Hindlimb muscle (tissue), 1 donor: ENCODE measurements at regions not wholly inside any gene's neighbourhood (a gene's known extent, or its start where the extent isn't known, plus 50 kb on each side); places are given as distances from the start of the nearest gene placed in this dataset.

ENCODE experiments used
- DNase-seq: peaks from one replicate; pipeline ENCODE4 v3.0.0-alpha.2; 2013

DNA sequence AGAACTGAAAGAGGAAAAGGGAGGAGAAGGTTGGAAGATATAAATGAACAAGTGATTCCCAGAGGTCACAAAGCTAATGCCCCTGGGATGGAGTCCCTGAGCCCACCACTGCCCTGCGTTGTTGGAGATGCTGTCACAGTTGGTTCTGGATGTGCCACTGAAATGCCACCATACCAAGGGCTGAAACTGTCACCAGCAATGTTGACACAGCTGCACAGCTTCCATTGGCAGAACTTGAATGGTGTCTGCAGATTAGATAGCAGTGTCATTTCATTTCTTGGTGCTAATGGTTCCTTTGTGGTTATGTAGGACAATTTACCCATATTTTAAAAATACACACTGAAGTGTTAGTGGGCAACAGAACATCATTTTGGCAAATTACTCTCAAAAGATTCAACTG, 120.7 kb downstream of the TBXT start:
- DNase-seq = no peak

DNA sequence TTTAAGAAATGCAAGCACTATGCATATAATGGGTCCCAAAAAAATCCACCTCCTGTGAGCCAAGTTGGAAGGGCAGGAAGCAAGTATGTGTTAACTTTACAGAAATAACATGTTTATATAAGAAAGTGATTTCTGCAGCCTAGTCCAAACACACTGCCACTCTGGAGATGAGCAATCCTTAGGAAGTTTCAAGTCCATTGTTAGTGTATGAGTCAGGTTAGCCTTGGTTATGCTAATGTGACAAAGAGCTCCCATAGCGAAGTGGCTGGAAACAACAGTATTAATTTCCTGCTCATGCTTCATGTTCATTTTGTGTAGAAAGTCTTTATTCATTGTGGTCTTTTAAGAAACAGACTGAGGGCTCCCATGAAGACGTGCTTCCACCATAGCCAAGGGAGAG, 121.4 kb downstream of the TBXT start:
- no peak for DNase-seq

DNA sequence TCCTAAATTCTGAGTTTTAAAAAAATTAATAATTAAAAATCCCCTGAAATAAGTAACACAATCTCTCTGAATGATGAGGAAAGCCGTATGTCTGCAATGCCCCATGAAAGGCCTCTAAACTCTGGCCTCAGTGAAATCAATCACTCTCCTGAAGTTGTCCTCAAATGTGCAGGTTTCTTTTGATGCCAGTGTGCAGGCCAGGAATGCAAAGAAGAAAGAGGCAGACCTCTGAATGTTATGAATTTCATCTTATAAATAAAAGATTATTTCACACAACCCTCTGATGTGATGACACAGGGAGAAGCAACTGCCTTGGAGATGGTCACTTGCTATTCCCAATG, 121.8 kb downstream of the TBXT start:
- DNase-seq = no peak

DNA sequence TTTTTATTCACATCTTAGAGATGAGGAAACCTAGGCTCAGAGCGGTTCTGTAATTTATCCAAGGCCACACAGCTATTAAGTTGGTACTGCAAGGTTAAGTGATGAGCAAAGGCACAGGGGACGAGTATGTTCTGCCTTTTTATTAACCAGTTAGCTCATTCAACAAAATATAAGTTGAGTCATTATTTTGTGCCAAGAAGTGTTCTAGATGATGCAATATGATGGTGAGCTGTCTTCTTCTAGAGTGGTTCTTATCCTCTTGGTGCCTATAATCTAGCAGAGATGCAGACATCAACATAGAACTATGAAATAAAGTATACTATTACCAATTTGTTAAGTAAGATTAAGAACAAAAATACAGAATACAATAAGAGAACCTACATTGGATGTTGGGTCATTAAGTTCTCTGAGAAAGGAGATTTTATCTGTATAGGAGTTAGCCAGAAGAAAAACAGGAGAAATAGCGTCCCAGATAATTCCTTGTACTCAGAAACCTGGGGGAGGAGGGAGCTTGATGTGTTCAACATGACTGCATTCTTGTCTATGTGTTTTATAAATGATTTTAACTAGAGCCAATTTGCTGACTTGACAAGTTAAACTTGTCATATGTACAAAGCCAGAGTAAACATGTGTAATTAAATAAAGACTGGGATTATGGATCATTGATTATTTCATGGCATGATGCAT, 122.3 kb downstream of the TBXT start:
- DNase-seq = no peak

DNA sequence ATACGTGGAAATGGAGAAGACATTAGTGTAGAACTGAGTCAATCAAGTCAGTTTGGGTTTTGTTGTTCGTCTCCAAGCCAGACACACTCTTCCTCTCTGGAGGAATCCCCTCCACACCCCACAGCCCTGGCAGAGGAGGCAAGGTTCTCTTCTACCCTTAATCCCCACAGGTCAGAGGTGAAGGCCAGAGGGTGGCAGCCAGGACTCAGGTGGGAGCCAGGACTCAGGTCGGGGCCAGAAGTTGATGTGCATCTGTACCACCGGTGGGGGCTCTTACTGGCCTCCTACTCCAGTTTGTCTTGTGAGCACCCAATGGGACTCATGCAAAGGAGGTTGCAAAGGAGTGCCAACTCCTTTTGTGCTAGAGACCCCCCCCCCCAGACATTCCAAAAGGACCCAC, 126.4 kb downstream of the TBXT start:
- DNase-seq = no peak

DNA sequence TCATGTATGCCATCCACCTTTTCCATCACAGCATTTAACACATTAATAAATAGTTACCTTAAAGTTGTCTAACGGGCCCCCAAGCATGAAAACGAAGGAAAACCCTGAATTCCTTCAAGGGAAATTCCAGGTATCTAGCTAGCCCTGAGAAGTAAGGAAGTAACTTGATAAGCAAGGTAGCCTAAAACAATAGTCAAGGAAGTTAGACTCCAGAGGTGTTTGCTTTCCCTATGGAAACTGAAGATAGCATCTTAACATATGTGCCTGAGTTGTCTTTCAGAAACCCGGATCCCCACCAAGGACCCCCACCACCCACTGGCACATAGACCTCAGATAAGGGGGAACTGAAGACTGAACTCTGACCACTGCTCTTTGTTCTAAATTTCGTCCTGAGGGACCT, 127.4 kb downstream of the TBXT start:
- no peak for DNase-seq

DNA sequence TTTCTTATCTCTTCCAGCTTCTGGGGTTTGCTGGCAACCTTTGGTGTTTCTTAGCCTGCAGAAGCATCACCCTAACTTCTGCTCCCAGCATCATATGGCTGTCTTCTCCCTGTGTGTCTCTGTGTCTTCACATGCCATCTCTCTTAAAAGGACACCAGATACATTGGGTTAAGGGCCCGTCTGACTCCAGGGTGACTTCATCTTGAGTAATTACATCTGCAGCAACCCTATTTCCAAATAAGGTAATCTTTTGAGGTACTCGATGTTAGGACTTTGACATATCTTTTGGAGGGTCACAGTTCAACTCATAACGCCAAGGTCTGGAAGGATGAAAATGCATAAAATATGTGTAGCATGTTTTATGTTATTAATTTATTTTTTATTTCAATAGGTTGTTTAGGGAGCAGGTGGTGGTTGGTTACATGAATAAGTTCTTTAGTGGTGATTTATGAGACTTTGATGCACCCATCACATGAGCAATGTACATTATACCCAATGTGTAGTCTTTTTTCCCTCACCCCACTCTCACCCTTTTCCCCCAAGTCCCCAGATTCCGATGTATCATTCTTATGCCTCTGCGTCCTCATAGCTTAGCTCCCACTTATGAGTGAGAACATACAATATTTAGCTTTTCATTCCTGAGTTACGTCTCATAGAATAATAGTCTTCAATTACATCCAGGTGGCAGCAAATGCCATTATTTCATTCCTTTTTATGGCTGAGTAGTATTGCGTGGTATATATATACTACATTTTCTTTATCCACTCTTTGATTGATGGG, 131.1 kb downstream of the TBXT start:
- DNase-seq = no peak

DNA sequence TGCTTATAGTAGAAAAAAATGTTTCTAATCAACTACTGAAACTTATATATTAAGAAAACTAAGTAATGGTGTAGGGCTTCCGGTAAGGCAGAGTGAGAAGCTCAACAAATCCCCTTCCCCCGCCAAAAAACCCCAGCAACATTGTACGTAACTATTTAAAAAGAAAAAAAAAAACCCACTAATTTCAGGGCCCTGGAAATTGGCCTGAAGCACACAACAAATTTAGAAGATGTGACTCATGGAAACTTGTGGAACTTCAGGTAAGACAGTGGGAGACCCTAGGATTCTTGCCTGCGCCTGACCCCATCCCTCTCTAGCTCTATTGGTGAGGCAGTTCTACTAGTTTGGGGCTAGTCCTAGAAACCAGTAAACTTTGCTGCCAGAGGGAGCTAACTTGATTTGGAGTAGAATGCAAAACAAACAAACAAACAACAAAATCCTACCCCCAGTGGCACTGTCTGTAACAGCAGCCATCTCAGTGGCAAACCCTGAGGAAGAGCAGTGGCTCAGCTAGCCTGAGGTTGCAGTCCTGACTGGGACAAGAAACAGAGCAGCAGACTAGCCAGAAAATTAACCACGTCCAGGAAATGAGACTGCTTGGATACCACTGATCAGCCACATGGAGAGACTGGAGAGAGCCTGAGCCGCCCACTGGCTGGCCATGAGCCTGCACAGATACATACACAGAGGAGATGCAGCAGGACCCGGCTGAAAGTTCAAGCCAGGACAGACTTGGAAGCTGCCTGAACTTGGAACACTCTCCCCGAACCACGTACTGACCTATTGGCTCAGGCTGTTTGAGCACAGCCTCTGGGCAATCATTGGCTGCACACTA, 135.1 kb downstream of the TBXT start:
- peak; percentile 39 for DNase-seq

DNA sequence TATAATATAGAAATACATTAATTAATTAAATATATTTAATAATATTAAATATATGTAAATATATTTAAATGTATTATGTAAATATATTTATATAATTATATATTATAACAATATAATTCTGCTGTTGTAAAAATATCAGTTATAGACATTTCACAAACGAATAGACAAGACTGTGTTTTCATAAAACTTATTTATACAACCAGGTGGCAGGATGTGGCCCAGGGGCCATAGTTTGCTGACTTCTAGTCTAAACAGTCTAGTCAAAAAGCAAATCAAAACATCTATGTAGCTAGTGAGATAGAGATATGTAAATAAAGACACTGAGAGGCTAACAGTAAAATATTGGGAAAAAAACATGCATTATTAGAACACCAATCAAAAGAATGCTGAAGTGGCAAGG, 136.4 kb downstream of the TBXT start:
- no peak for DNase-seq

DNA sequence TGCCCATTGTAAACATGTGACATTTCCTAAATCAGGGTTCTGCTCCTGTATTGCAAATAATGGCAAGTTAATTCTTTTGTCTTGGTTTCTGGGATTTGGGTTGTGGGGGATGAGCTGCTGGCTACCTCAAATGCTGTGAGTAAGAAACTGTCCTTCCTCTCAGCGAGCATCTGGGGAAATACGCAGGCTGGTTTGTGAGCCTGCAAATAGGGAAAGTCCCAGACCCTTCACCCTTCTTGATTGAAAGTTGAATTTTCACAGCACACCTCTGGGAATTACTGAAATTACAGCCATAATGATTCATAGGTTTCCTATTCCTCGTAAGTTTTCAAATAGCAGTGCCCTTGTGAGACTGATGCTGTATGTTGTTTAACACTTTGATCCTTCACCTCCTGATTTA, 138.1 kb downstream of the TBXT start:
- no peak for DNase-seq

DNA sequence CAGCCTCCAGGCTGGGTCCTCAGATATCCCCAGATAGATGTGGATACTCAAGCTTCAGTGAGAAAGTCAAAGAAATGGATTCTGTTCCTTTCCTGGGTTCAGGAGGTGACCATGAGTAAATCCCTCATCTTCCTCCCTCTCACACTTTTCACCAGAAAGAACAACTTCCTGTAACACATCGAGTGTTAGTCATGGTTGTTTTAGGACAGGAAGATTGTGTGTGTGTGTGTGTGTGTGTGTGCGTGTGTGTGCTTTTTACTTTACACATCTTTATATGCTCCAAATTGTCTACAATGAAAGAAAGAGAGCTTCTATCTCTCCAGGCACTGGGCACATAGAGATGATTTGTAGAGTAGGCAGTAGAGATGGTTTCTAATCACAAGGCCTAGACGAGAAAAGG, 139.9 kb downstream of the TBXT start:
- no peak for DNase-seq

DNA sequence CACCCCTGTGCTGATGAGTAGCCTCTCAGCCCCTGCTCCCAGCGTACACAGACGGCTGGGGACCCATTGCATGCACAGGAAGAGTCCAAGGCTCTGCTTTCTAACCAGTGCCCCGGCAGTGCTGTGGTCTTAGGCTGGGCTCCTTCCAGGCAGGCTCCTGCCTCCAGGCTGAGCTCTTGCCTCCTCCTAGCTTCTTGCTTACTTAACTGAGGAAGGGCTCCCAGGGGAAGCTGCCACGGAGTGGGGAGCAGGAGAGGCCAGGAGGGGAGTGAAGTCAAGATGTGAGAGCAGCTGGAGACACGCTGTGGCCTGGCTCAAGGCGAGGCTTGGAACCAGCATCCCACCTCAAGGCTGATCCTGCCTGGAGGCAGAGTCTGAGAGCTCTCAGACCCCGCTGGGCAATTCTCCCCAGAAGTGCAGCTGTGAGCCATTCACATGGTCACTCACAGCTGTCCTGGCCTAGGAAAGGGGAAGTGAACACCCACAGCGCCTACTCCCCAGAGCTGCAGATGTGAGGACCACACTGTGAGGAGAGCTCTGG, 141.0 kb downstream of the TBXT start:
- DNase-seq = no peak

DNA sequence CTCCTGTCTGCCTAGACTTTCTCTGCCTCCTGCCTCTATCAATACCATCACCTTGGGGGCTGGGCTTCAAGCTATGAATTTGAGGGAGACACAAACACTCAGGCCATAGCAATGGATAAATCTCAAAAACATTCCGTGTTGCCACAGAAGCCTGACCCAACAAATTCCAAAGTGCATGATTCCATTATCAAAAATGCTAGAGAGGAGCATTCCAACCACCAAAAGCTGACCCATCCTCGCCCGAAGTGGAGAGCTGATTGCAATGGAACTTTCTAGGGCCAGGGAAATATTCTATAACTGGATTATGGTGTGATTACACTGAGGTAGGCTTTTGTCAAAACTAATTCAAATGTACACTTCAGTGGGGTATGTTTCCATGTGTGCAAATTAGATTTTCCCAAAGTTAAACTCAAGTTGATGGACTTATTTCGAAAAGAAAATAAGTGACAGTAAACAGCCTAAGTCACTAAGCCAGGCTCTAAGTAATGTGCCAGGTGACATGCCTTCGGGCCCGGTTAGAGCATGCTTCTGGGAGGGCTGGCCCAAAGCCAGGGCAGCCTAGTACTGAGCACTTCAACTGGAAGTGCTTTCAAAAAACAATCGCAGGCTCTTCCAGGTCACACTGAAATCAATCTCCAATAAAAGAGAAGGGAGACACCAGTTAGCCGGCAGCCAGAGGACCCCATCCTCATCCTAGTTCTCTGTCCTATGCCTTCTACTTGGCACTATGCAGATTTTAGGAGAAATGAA, 142.3 kb downstream of the TBXT start:
- no peak for DNase-seq

DNA sequence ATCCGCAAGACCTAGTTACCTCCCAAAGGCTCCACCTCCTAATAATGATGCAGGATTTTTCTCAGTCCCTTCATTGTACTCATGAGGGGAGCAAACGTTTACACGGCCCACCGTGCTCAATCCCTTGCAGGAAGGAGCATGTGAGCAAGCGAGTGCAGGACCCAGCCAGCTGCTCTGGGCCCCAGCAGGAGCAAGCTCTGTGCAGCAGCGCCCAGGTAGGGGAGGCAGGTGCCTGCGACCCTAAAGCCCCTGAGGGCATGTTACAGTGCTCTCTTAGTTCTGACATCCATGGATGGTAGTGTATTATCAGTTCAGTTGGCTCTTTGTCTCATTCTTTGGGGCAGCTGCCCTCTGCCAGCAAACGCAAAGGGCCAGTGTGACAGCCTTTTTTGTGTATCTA, 143.4 kb downstream of the TBXT start:
- no peak for DNase-seq

DNA sequence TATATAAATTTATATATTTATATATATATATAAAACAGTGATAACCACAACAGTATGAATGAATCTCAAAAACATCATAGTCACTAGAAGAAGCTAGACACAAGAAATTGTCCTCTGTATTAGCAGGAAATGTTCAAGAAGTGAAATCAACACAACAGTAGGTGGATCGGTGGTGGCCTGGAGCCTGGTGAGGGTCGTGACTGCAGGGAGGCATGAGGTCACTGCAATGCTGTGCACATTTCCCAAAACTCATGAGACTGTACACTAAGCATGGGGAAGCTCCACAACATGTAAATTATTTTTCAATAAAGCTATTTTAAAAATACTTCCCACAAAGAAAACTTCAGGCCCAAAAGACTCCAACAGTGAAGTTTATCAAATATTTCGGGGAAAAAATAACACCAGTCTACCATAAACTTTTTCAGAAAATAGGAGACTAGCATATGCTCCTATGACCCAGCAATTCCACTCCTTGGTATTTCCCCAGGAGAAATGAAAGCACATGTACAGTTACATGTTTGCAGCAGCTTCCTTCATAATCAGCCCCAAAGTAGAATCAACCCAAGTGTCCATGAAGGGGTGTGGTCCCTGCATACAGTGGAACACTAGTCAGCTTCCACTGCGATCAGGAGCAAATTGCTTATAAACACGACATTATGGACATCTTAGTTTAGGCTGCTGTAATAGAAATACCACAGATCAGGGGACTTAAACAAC, 144.2 kb downstream of the TBXT start:
- no peak for DNase-seq

DNA sequence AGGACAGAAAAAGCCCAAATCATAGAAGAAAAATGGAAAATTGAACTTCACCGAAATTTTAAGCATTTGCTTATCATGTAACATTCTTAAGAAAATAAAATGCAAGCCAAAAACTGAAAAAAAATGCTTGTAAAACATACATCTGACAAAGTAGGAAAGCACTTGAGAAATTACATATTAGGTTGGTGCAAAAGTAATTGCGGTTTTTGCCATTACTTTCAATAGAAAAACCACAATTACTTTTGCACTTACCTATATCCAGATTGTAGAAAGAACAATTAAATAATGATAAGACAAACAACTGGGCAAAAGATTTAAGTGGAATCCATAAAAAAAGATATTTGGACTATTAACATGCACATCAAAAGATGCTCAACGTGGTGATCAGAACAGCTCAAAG, 146.2 kb downstream of the TBXT start:
- DNase-seq = no peak

DNA sequence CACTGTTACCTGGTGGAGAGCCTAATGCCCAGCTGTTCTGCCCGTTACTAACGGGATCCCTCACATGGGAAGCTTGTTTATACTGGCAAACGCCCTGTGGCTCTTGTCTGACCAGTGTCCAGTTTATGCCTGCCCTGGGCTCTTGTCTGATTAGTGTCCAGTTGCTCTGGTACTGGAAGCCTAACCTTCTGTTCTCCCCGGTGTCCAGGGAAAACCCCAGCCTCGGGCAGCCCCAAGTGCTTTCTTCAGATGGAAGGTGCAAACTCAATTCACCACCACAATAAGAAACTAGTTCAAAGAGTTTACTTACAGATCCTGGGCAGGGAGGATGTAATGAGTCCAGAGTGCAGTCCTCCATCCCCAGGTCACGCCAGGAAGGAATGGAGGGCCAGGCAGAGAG, 148.4 kb downstream of the TBXT start:
- no peak for DNase-seq

DNA sequence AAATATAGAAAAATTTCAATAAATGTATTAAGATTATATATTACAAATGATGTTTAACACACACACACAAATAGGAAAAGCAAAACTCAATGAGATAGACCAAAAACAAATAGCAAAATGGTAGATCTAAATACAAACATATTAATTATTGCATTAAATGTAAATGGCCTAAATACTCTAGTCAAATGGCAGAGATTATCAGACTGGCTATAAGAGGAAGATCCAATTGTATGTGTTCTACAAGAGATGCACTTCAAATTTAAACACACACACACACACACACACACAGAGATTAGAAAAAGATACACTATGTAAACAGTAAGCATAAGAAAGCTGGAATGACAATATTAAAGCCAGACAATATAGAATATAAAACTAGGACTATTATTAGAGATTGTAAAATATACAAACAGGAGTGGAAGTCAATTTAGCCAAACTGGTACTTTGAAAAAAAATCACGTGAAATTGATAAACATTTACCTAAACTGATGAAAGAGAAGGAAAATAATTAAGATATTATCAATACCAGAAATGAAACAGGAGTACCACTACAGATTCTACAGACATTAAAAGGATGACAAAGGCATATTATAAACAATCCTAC, 150.5 kb downstream of the TBXT start:
- DNase-seq = no peak

DNA sequence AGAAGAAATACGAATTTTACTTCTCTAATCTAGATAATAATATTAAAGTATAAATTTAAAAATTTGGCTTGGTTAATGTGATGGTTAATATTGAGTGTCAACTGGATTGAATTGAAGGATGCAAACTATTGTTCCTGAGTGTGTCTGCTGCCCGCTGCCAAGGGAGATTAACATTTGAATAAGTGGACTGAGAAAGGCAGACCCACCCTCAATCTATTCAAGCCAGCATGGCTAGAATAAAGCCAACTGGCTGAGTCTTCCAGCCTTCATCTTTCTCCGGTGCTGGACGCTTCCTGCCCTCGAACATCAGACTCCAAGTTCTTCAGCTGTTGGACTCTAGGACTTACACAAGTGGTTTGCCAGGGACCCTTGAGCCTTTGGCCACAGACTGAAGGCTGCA, 152.7 kb downstream of the TBXT start:
- no peak for DNase-seq

DNA sequence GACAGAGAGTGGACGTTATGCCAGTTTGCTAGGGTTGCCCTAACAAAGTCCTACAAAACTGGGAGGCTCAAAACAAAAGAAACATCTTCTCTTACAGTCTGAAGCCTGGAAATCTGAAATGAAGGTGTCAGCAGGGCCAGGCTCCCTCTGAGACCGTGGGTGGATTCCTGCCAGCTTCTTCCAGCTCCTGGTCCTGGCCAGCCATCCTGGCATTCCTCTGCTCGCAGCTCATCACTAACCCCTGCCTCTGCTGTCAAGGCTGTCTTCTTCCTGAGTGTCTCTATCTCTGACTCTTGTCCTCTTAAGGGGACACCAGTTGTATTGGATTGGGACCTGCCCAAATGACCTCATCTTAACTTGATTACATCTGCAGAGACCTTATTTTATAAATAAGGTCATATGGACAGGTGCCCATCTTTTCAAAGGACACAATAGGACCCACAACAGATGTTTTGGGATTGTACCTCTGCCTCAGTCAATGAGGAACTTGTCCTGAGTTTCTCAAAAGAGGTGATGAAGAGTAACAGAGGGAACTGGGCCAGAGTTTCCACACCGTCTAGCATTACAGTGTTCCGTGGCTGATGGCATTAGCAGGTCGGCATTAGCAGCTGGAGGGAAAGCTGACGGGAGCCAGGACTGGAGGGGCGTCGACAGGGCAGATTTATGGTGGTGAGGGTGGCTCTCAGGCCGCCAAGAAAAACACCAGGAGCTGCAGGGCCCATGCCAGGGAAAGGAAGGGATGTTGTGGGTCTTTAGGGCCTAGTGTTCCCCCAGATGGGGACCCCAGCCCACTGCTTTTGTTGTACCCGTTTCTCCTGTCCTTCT, 157.3 kb downstream of the TBXT start:
- DNase-seq = peak; percentile 77
